ENCODE measurements at regions not wholly inside any gene's neighbourhood (a gene's known extent, or its start where the extent isn't known, plus 50 kb on each side); places are given as distances from the start of the nearest gene placed in this dataset.

- TF ChIP-seq NFATC4 (CRISPR knock-in tag; IDR thresholded peaks at IDR 0.05), result no peak
- TF ChIP-seq FOXK1 (CRISPR knock-in tag; IDR thresholded peaks at IDR 0.05), result no peak
- no peak for TF ChIP-seq ZNF232 (CRISPR knock-in tag; IDR thresholded peaks at IDR 0.05)
- TF ChIP-seq USF1 (CRISPR knock-in tag; IDR thresholded peaks at IDR 0.05), result no peak
- no peak for TF ChIP-seq ZNF219 (CRISPR knock-in tag; IDR thresholded peaks at IDR 0.05; ENCODE audit: borderline replicate concordance)
These were observed 377.2 kb downstream of the TNS3 start (continued) for GRCh38 chr7:47204709-47205108.

GRCh38 chr7:47202146-47202783, 379.6 kb downstream of the TNS3 start:
- H3K27me3 Mint-ChIP-seq (ENCODE audit: low read depth), result peaks cover 4% of the 10 kb centered on the region; the same call in 1 of the 2 replicates
- CTCF ChIA-PET, result interaction anchor here (0.6 to 1.3 kb wide), 2 partner anchors 16 to 1279 kb away, joined by 3 read pairs; no protein-coding TSS in a partner anchor
- no peaks in the 10 kb centered on the region for H3K36me3 Mint-ChIP-seq
- H3K4me3 Mint-ChIP-seq, result no peak overlapping the region
- H3K9me3 Mint-ChIP-seq, result peaks cover 9% of the 10 kb centered on the region
- DNase-seq (ENCODE audit: low spot score) (no peak), ATAC-seq (no peak)
- no peak overlapping the region for H3K27ac Mint-ChIP-seq
- H3K4me1 Mint-ChIP-seq, result no peaks in the 10 kb centered on the region
- TF ChIP-seq NR3C1 (CRISPR knock-in tag; conservative IDR thresholded peaks at IDR 0.05; ENCODE audit: low read depth), result no peak
- TF ChIP-seq TEAD1 (CRISPR knock-in tag; IDR thresholded peaks at IDR 0.05), result no peak
- TF ChIP-seq FOXK1 (CRISPR knock-in tag; IDR thresholded peaks at IDR 0.05), result no peak
- TF ChIP-seq SOX15 (CRISPR knock-in tag; IDR thresholded peaks at IDR 0.05), result no peak
- TF ChIP-seq SMAD3 (CRISPR knock-in tag; IDR thresholded peaks at IDR 0.05; ENCODE audit: borderline replicate concordance), result no peak
- no peak for TF ChIP-seq ZBTB21 (CRISPR knock-in tag; IDR thresholded peaks at IDR 0.05; ENCODE audit: borderline replicate concordance)
- no peak for TF ChIP-seq USF1 (CRISPR knock-in tag; IDR thresholded peaks at IDR 0.05)
- no peak for TF ChIP-seq ZNF671 (CRISPR knock-in tag; IDR thresholded peaks at IDR 0.05)
- TF ChIP-seq, protein P1, sequence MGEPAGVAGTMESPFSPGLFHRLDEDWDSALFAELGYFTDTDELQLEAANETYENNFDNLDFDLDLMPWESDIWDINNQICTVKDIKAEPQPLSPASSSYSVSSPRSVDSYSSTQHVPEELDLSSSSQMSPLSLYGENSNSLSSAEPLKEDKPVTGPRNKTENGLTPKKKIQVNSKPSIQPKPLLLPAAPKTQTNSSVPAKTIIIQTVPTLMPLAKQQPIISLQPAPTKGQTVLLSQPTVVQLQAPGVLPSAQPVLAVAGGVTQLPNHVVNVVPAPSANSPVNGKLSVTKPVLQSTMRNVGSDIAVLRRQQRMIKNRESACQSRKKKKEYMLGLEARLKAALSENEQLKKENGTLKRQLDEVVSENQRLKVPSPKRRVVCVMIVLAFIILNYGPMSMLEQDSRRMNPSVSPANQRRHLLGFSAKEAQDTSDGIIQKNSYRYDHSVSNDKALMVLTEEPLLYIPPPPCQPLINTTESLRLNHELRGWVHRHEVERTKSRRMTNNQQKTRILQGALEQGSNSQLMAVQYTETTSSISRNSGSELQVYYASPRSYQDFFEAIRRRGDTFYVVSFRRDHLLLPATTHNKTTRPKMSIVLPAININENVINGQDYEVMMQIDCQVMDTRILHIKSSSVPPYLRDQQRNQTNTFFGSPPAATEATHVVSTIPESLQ (CRISPR knock-in tag; IDR thresholded peaks at IDR 0.05), result no peak
- POLR2A ChIA-PET, result no interaction called here

DNA sequence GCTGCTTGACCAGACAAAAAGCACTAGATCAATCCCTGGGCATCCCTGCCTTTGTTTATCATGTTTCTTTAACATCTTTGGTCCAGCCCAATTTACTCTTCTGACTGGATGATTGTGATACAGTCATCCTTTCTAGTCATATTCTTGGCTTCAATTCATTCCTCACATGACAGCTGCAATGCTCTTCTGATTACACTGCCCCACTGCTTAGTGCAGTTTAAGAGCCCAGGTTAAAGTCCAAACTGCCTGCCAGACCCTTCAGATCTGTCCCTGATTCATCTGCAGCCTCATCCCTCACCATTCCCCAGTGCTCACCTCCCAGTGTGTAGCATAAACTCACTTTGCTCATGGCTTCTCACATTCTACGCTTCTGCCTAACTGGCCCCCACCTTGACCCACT, 383.8 kb downstream of the TNS3 start:
- no peaks in the 10 kb centered on the region for H3K9me3 Mint-ChIP-seq
- ATAC-seq (no peak), DNase-seq (ENCODE audit: low spot score) (no peak)
- H3K27ac Mint-ChIP-seq, result no peak overlapping the region
- TF ChIP-seq ETV6 (CRISPR knock-in tag; IDR thresholded peaks at IDR 0.05), result no peak
- TF ChIP-seq CBFB (CRISPR knock-in tag; IDR thresholded peaks at IDR 0.05; ENCODE audit: low read depth), result no peak
- TF ChIP-seq FOXK1 (CRISPR knock-in tag; IDR thresholded peaks at IDR 0.05), result no peak
- TF ChIP-seq GTF2I (CRISPR knock-in tag; conservative IDR thresholded peaks at IDR 0.05), result no peak
- no peak for TF ChIP-seq ZNF263 (CRISPR knock-in tag; IDR thresholded peaks at IDR 0.05; ENCODE audit: low read depth)
- no peak for TF ChIP-seq CREB1 (CRISPR knock-in tag; IDR thresholded peaks at IDR 0.05)
- TF ChIP-seq NR1H2 (CRISPR knock-in tag; IDR thresholded peaks at IDR 0.05), result no peak
- no peak for TF ChIP-seq ZNF317 (CRISPR knock-in tag; IDR thresholded peaks at IDR 0.05; ENCODE audit: borderline replicate concordance, low read depth)
- no peak for TF ChIP-seq SOX15 (CRISPR knock-in tag; IDR thresholded peaks at IDR 0.05)
- no peak for TF ChIP-seq FOXP1 (CRISPR knock-in tag; IDR thresholded peaks at IDR 0.05; ENCODE audit: borderline replicate concordance)
- no peak for TF ChIP-seq TP53 (CRISPR knock-in tag; IDR thresholded peaks at IDR 0.05)
- no peak for TF ChIP-seq ESRRA (CRISPR knock-in tag; IDR thresholded peaks at IDR 0.05; ENCODE audit: borderline replicate concordance)
- TF ChIP-seq, protein P1 (CRISPR knock-in tag; IDR thresholded peaks at IDR 0.05), result no peak
- no peak for TF ChIP-seq NFYB (CRISPR knock-in tag; conservative IDR thresholded peaks at IDR 0.05; ENCODE audit: low read depth)
- no peak for TF ChIP-seq GRHL2 (CRISPR knock-in tag; IDR thresholded peaks at IDR 0.05; ENCODE audit: insufficient replicate concordance, severe bottlenecking)
- no peak for TF ChIP-seq TCF7 (CRISPR knock-in tag; IDR thresholded peaks at IDR 0.05; ENCODE audit: low read depth)
- CTCF ChIA-PET, result interaction anchor here (0.5 kb wide), 1 partner anchor 171 kb away, joined by 4 read pairs; no protein-coding TSS in a partner anchor
- H3K4me3 Mint-ChIP-seq, result no peak overlapping the region
- no peaks in the 10 kb centered on the region for H3K36me3 Mint-ChIP-seq
- no peaks in the 10 kb centered on the region for H3K4me1 Mint-ChIP-seq
- H3K27me3 Mint-ChIP-seq (ENCODE audit: low read depth), result peaks cover 4% of the 10 kb centered on the region
- POLR2A ChIA-PET, result no interaction called here
